OCI-LY1 (cell line): ENCODE measurements at regions not wholly inside any gene's neighbourhood (a gene's known extent, or its start where the extent isn't known, plus 50 kb on each side); places are given as distances from the start of the nearest gene placed in this dataset.

ENCODE experiments used
- H2AFZ ChIP-seq: fragments of 200-600 bp; sonication (generic), shearing (Covaris generic); 2 replicates; pipeline ENCODE4 v1.6.0; 2014; ENCODE audit warnings: antibody characterized with exemption, mild to moderate bottlenecking, low read length
- H3F3A ChIP-seq: fragments of 200-600 bp; sonication (generic), shearing (Covaris generic); 2 replicates; pipeline ENCODE4 v1.6.0; 2014; ENCODE audit warnings: mild to moderate bottlenecking, antibody characterized with exemption, low read length, moderate library complexity; ENCODE audit not compliant: insufficient read depth
- H3K27ac ChIP-seq: fragments of 200-600 bp; sonication (generic); 2 replicates; pipeline ENCODE4 v1.5.1; 2014; ENCODE audit warnings: low read length, mixed run types, mild to moderate bottlenecking, low read depth; ENCODE audit not compliant: poor library complexity, severe bottlenecking
- H3K27me3 ChIP-seq: fragments of 200-600 bp; sonication (generic); 2 replicates; pipeline ENCODE4 v1.6.0; 2014; ENCODE audit warnings: antibody characterized with exemption, mild to moderate bottlenecking, low read length, moderate library complexity; ENCODE audit not compliant: insufficient read depth
- H3K36me3 ChIP-seq: fragments of 200-600 bp; sonication (generic); 2 replicates; pipeline ENCODE4 v1.6.1; 2014; ENCODE audit warnings: mild to moderate bottlenecking, antibody characterized with exemption, low read length, moderate library complexity, mixed read lengths; ENCODE audit not compliant: insufficient read depth
- H3K4me1 ChIP-seq: fragments of 200-600 bp; sonication (generic); 2 replicates; pipeline ENCODE4 v1.5.1; 2014; ENCODE audit warnings: mild to moderate bottlenecking, low read length, moderate library complexity; ENCODE audit not compliant: insufficient read depth, severe bottlenecking
- H3K4me2 ChIP-seq: fragments of 200-600 bp; sonication (generic), shearing (Covaris generic); 2 replicates; pipeline ENCODE4 v1.6.1; 2014; ENCODE audit warnings: low read length
- H3K4me3 ChIP-seq: fragments of 200-600 bp; sonication (generic); 2 replicates; pipeline ENCODE4 v1.5.1; 2014; ENCODE audit warnings: low read length, low read depth, mild to moderate bottlenecking, mixed read lengths; ENCODE audit not compliant: poor library complexity, severe bottlenecking
- H3K79me2 ChIP-seq: fragments of 200-600 bp; shearing (Covaris generic); 2 replicates; pipeline ENCODE4 v1.6.1; 2016; ENCODE audit warnings: mixed run types, low read length, mixed read lengths; ENCODE audit not compliant: insufficient read depth
- H3K9ac ChIP-seq: fragments of 200-600 bp; sonication (generic), shearing (Covaris generic); 2 replicates; pipeline ENCODE4 v1.6.1; 2014; ENCODE audit warnings: mild to moderate bottlenecking, low read length, mixed read lengths
- H3K9me2 ChIP-seq: fragments of 200-600 bp; sonication (generic), shearing (Covaris generic); 2 replicates; pipeline ENCODE4 v1.6.1; 2014; ENCODE audit warnings: low read depth, mild to moderate bottlenecking, low read length, mixed read lengths
- H3K9me3 ChIP-seq: fragments of 200-600 bp; shearing (Covaris generic); 2 replicates; pipeline ENCODE4 v1.6.1; 2014; ENCODE audit warnings: low read length, mixed read lengths
- H4K20me1 ChIP-seq: fragments of 200-600 bp; sonication (generic), shearing (Covaris generic); 2 replicates; pipeline ENCODE4 v1.6.0; 2016; ENCODE audit warnings: mild to moderate bottlenecking, low read length; ENCODE audit not compliant: insufficient read depth
- EZH2 ChIP-seq: fragments of 200-600 bp; sonication (generic), shearing (Covaris generic); IDR thresholded peaks from 2 replicates; pipeline ENCODE4 v1.8.0; 2017; ENCODE audit warnings: borderline replicate concordance, mixed run types, mild to moderate bottlenecking, antibody characterized with exemption, low read length, moderate library complexity, mixed read lengths
- TF ChIP-seq, protein P1 (sequence below): fragments of 200-600 bp; sonication (generic), shearing (Covaris generic); IDR thresholded peaks from 2 replicates; pipeline ENCODE4 v1.5.1; 2017; ENCODE audit warnings: mild to moderate bottlenecking, antibody characterized with exemption, low read length, moderate library complexity, mixed read lengths

DNA sequence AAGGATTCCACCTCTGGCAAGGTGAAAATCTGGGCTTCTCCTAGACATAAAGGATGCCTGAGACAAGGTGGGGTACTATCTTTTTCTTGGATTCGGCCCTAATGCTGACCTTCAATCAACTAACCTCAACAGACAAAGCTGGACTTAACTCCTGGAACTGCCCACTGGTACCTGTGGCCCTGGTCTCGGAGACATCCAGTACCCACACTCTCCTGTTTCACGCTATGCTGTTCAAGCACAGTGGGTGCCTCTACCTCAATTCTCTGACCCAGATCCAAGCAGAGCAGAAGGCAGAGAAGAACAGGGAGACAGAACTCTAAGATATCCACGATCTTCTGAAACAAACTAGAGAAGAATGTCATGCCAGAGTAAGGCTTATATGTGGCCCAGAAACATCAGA is 189.8 kb upstream of the FOXQ1 start:
- no peak overlapping the region for H3K4me2 ChIP-seq
- H3K27ac ChIP-seq, result no peak overlapping the region
- no peaks in the 10 kb centered on the region for H3F3A ChIP-seq
- no peaks in the 10 kb centered on the region for H3K9me3 ChIP-seq
- H3K4me1 ChIP-seq, result no peaks in the 10 kb centered on the region
- H2AFZ ChIP-seq, result no peak overlapping the region
- TF ChIP-seq EZH2, result no peak
- TF ChIP-seq, protein P1, sequence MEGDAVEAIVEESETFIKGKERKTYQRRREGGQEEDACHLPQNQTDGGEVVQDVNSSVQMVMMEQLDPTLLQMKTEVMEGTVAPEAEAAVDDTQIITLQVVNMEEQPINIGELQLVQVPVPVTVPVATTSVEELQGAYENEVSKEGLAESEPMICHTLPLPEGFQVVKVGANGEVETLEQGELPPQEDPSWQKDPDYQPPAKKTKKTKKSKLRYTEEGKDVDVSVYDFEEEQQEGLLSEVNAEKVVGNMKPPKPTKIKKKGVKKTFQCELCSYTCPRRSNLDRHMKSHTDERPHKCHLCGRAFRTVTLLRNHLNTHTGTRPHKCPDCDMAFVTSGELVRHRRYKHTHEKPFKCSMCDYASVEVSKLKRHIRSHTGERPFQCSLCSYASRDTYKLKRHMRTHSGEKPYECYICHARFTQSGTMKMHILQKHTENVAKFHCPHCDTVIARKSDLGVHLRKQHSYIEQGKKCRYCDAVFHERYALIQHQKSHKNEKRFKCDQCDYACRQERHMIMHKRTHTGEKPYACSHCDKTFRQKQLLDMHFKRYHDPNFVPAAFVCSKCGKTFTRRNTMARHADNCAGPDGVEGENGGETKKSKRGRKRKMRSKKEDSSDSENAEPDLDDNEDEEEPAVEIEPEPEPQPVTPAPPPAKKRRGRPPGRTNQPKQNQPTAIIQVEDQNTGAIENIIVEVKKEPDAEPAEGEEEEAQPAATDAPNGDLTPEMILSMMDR, result no peak
- no peaks in the 10 kb centered on the region for H4K20me1 ChIP-seq
- H3K27me3 ChIP-seq, result no peaks in the 10 kb centered on the region
- H3K36me3 ChIP-seq, result no peaks in the 10 kb centered on the region
- no peak overlapping the region for H3K9ac ChIP-seq
- no peak overlapping the region for H3K4me3 ChIP-seq
- no peaks in the 10 kb centered on the region for H3K79me2 ChIP-seq
- H3K9me2 ChIP-seq, result no peaks in the 10 kb centered on the region

DNA sequence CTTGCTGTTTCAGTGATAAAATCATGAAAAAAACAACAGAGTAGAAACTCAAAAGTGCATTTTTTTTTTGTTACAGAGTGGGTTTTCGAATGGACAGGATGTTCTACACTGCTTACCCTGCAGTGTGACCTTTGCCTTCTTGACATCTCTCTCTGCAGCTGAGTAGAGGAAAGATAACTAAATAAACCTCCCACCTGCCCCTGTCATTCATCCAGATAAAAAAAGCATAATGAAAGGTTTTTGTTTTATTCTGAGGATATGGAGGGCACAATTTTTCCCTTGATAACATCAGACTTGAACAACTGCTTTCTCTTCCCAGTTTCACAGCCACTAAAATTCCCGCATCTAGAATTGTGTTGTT is 193.6 kb upstream of the FOXQ1 start:
- Histone ChIP-seq H2AFZ (no peak overlapping the region), H3F3A (no peaks in the 10 kb centered on the region), H3K4me2 (no peak overlapping the region), H3K9me3 (no peaks in the 10 kb centered on the region), H3K27ac (no peak overlapping the region), H3K9me2 (no peaks in the 10 kb centered on the region), H3K36me3 (no peaks in the 10 kb centered on the region), H3K27me3 (no peaks in the 10 kb centered on the region), H3K4me3 (no peak overlapping the region), H3K79me2 (no peaks in the 10 kb centered on the region), H3K4me1 (no peaks in the 10 kb centered on the region), H4K20me1 (no peaks in the 10 kb centered on the region), H3K9ac (no peak overlapping the region)
- no peak for TF ChIP-seq EZH2
- TF ChIP-seq, protein P1, result no peak

DNA sequence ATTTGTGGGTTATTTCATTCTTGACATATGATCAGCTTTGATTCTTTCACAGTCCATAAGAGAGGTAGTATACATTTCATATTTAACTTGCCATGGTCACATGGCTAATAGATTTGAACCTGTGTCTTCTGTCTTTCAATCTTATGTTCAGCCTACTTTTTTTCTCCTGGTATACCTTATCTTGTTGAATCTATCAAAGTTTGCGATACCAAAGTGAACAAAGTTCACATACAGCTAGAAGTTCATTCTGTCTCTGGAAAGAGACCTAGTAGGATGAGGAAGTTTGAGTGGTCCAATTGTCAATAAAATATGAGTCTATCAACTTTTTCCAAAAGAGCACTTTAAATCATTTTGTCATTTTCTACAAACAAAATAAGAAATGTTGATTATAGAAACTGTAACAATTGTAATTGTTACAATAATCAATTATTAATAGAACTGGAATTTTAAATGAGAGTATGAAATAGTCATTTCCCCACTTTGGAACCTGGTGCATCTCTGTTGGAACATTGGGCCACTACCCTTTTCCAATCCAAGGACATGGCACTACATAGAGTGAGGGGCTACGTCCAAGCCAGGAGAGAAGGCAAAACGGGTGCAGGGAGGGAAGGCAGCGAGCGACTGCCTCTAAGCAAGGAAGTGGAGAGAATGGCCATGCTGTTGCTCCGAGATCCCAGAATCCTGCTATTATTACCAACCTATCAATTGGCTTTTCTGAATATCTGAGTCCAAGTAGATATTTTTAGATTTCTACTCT is 194.2 kb upstream of the FOXQ1 start:
- Histone ChIP-seq H3K9me2 (no peaks in the 10 kb centered on the region), H3K9ac (no peak overlapping the region), H3K36me3 (no peaks in the 10 kb centered on the region), H2AFZ (no peak overlapping the region), H3K27me3 (no peaks in the 10 kb centered on the region), H3K4me3 (no peak overlapping the region), H3K4me2 (no peak overlapping the region), H3K4me1 (no peaks in the 10 kb centered on the region), H3K79me2 (no peaks in the 10 kb centered on the region), H3K27ac (no peak overlapping the region), H3F3A (no peaks in the 10 kb centered on the region), H3K9me3 (no peaks in the 10 kb centered on the region), H4K20me1 (no peaks in the 10 kb centered on the region)
- TF ChIP-seq, protein P1, result no peak
- no peak for TF ChIP-seq EZH2
